Left forelimb (tissue), 1 donor: ENCODE measurements at regions not wholly inside any gene's neighbourhood (a gene's known extent, or its start where the extent isn't known, plus 50 kb on each side); places are given as distances from the start of the nearest gene placed in this dataset.
"Not testable (repeated sequence)": the region's sequence is repeated elsewhere in the genome, so short reads cannot be mapped to it uniquely, and the experiment has no call there.

Experiments
- DNase-seq: peaks from one replicate; pipeline ENCODE4 v3.0.0-alpha.2; 2018; ENCODE audit warnings: low spot score

- DNase-seq, result no peak
Measured at GRCh38 chr13:81388400-81388799, 1047.5 kb upstream of the SPRY2 start.

- DNase-seq, result no peak
Measured at GRCh38 chr13:81383444-81383843, 1042.5 kb upstream of the SPRY2 start.

- DNase-seq, result no peak
Measured at GRCh38 chr13:81382246-81382645, 1041.3 kb upstream of the SPRY2 start.

- no peak for DNase-seq
Measured at GRCh38 chr13:81381560-81381959, 1040.6 kb upstream of the SPRY2 start.

GRCh38 chr13:81379183-81379582 is 1038.3 kb upstream of the SPRY2 start:
- no peak for DNase-seq

GRCh38 chr13:81377921-81378320 is 1037.0 kb upstream of the SPRY2 start:
- no peak for DNase-seq

GRCh38 chr13:81375709-81376108 is 1034.8 kb upstream of the SPRY2 start:
- DNase-seq, result no peak

- DNase-seq, result not testable (repeated sequence)
Measured at GRCh38 chr13:81362711-81363110, 1021.8 kb upstream of the SPRY2 start.

- DNase-seq, result no peak
Measured at GRCh38 chr13:81350056-81350455, 1009.1 kb upstream of the SPRY2 start.

GRCh38 chr13:81340118-81341069 is 999.5 kb upstream of the SPRY2 start:
- DNase-seq, result not testable (repeated sequence)

GRCh38 chr13:81339666-81340065 is 998.7 kb upstream of the SPRY2 start:
- not testable (repeated sequence) for DNase-seq

GRCh38 chr13:81334481-81334880 is 993.6 kb upstream of the SPRY2 start:
- no peak for DNase-seq

- DNase-seq, result no peak
Measured at GRCh38 chr13:81326913-81327312, 986.0 kb upstream of the SPRY2 start.

- no peak for DNase-seq
Measured at GRCh38 chr13:81320516-81320915, 979.6 kb upstream of the SPRY2 start.

- no peak for DNase-seq
Measured at GRCh38 chr13:81319351-81319750, 978.4 kb upstream of the SPRY2 start.

- DNase-seq, result no peak
Measured at GRCh38 chr13:81318231-81319019, 977.5 kb upstream of the SPRY2 start.

GRCh38 chr13:81314461-81314860 is 973.5 kb upstream of the SPRY2 start:
- DNase-seq, result no peak

- no peak for DNase-seq
Measured at GRCh38 chr13:81305928-81306327, 965.0 kb upstream of the SPRY2 start.

- DNase-seq, result no peak
Measured at GRCh38 chr13:81304121-81304659, 963.3 kb upstream of the SPRY2 start.

GRCh38 chr13:81302677-81303076 is 961.8 kb upstream of the SPRY2 start:
- DNase-seq, result no peak

GRCh38 chr13:81302125-81302524 is 961.2 kb upstream of the SPRY2 start:
- DNase-seq, result no peak

- DNase-seq, result no peak
Measured at GRCh38 chr13:81295177-81295576, 954.3 kb upstream of the SPRY2 start.
